H1 (cell line): ENCODE measurements at regions not wholly inside any gene's neighbourhood (a gene's known extent, or its start where the extent isn't known, plus 50 kb on each side); places are given as distances from the start of the nearest gene placed in this dataset.

ENCODE experiments used
- CTCF ChIA-PET: fragments of 300-600 bp; sonication (Branson Sonifier 250); formaldehyde crosslinking; loops from one replicate; lab custom pipeline; 2021; ENCODE audit not compliant: partially characterized antibody; lab: Charles Lee
- POLR2A ChIA-PET: fragments of 300-600 bp; sonication (Branson Sonifier 250); formaldehyde crosslinking; loops from one replicate; lab custom pipeline; 2021; ENCODE audit warnings: inconsistent platforms; ENCODE audit not compliant: partially characterized antibody; lab: Charles Lee
- DNase-seq, 2 experiments: peaks; one replicate each; pipeline versions ENCODE4 v3.0.0 to v3.0.0-alpha.2; 2010 to 2022; ENCODE audit warnings: low spot score in 2 of 2, low read depth in 1 of 2, mixed read lengths in 1 of 2
- FAIRE-seq: peaks from 2 replicates; lab custom pipeline; 2011; peaks lifted over from hg19 to GRCh38; lab: Jason Lieb, UNC
- H2AFZ ChIP-seq: 2 replicates; pipeline ENCODE4 v1.8.1; 2012; ENCODE audit warnings: low read length, inconsistent platforms
- H2AK5ac ChIP-seq: 2 replicates; pipeline ENCODE4 v1.6.1; 2013; ENCODE audit warnings: low read depth, low read length
- H2BK120ac ChIP-seq: replicated peaks from 2 replicates; pipeline ENCODE3; 2013; ENCODE audit warnings: low read depth, low read length, inconsistent platforms
- H2BK12ac ChIP-seq: 2 replicates; pipeline ENCODE4 v1.6.1; 2013; ENCODE audit warnings: low read depth, low read length
- H2BK15ac ChIP-seq: 2 replicates; pipeline ENCODE4 v1.6.1; 2013; ENCODE audit warnings: low read length
- H2BK20ac ChIP-seq: 2 replicates; pipeline ENCODE4 v1.6.1; 2013; ENCODE audit warnings: low read length
- H2BK5ac ChIP-seq: 2 replicates; pipeline ENCODE4 v1.6.1; 2013; ENCODE audit warnings: low read depth, low read length
- H3K14ac ChIP-seq: 2 replicates; pipeline ENCODE4 v1.6.1; 2013; ENCODE audit warnings: inconsistent platforms; ENCODE audit not compliant: insufficient read length
- H3K18ac ChIP-seq: 2 replicates; pipeline ENCODE4 v1.6.1; 2013; ENCODE audit warnings: low read length; ENCODE audit errors: extremely low read depth
- H3K23ac ChIP-seq: 2 replicates; pipeline ENCODE4 v1.6.1; 2013; ENCODE audit warnings: inconsistent platforms; ENCODE audit not compliant: insufficient read length
- H3K23me2 ChIP-seq: 2 replicates; pipeline ENCODE4 v1.6.1; 2013; ENCODE audit warnings: low read depth, low read length
- H3K27ac ChIP-seq: 2 replicates; pipeline ENCODE4 v1.6.1; 2011; ENCODE audit warnings: low read depth, low read length, inconsistent platforms
- H3K27me3 ChIP-seq, 4 experiments: replicated peaks in 1 of 4; 1 replicate in 1 of 4; 2 replicates in 3 of 4; pipeline versions ENCODE4 v1.6.1 to v1.8.1; 2011 to 2013; ENCODE audit warnings: low read length in 3 of 4, mild to moderate bottlenecking in 3 of 4, inconsistent platforms in 2 of 4, mixed read lengths in 2 of 4, moderate library complexity in 1 of 4; ENCODE audit not compliant: control insufficient read depth in 3 of 4, insufficient read depth in 3 of 4; ENCODE audit errors: extremely low read depth in 1 of 4
- H3K36me3 ChIP-seq, 4 experiments: 2 replicates each; pipeline versions ENCODE4 v1.6.1 to v1.8.1; 2011 to 2013; ENCODE audit warnings: mild to moderate bottlenecking in 4 of 4, low read length in 3 of 4, moderate library complexity in 2 of 4, control low read depth in 1 of 4, inconsistent platforms in 1 of 4; ENCODE audit not compliant: insufficient read depth in 4 of 4, control insufficient read depth in 2 of 4
- H3K4ac ChIP-seq: replicated peaks from 2 replicates; pipeline ENCODE3; 2013; ENCODE audit warnings: low read length, low read depth, mixed read lengths, inconsistent platforms; ENCODE audit not compliant: insufficient read length
- H3K4me1 ChIP-seq, 4 experiments: replicated peaks in 1 of 4; 1 replicate in 1 of 4; 2 replicates in 3 of 4; pipeline versions ENCODE4 v1.6.1 to v1.8.1; 2011 to 2013; ENCODE audit warnings: low read length in 3 of 4, inconsistent platforms in 2 of 4, mixed read lengths in 1 of 4; ENCODE audit not compliant: insufficient read depth in 4 of 4, control insufficient read depth in 3 of 4
- H3K4me2 ChIP-seq, 2 experiments: 2 replicates each; pipeline versions ENCODE4 v1.6.1 to v1.8.1; 2011 to 2013; ENCODE audit warnings: low read depth in 2 of 2, low read length in 2 of 2, control low read depth in 1 of 2, inconsistent platforms in 1 of 2, mild to moderate bottlenecking in 1 of 2; ENCODE audit not compliant: insufficient read depth in 1 of 2
- H3K4me3 ChIP-seq, 4 experiments: fragments of 200-600, 300-600 bp in 1 of 4; sonication (generic), shearing (Covaris generic), sonication (Bioruptor Twin) in 1 of 4; 2 replicates each; pipeline versions ENCODE4 v1.5.1 to v1.8.1; 2011 to 2016; ENCODE audit warnings: low read length in 4 of 4, low read depth in 3 of 4, control low read depth in 2 of 4, inconsistent platforms in 2 of 4, mild to moderate bottlenecking in 2 of 4, mixed read lengths in 1 of 4, moderate library complexity in 1 of 4; ENCODE audit not compliant: insufficient read depth in 2 of 4; ENCODE audit errors: extremely low read depth in 1 of 4
- H3K56ac ChIP-seq: replicated peaks from 2 replicates; pipeline ENCODE3; 2013; ENCODE audit warnings: low read depth, mild to moderate bottlenecking, mixed read lengths, low read length, inconsistent platforms; ENCODE audit not compliant: insufficient read length
- H3K79me1 ChIP-seq: 2 replicates; pipeline ENCODE4 v1.6.1; 2013; ENCODE audit warnings: low read depth, low read length, control low read depth
- H3K79me2 ChIP-seq, 2 experiments: 2 replicates each; pipeline versions ENCODE4 v1.6.1 to v1.8.1; 2012 to 2013; ENCODE audit warnings: low read length in 2 of 2, mild to moderate bottlenecking in 2 of 2, inconsistent platforms in 1 of 2; ENCODE audit not compliant: insufficient read depth in 2 of 2, control insufficient read depth in 1 of 2
- H3K9ac ChIP-seq, 4 experiments: replicated peaks in 1 of 4; 1 replicate in 1 of 4; 2 replicates in 3 of 4; pipeline versions ENCODE4 v1.6.1 to v1.8.1; 2011 to 2013; ENCODE audit warnings: low read depth in 3 of 4, low read length in 3 of 4, control low read depth in 2 of 4, mild to moderate bottlenecking in 2 of 4, moderate library complexity in 2 of 4, inconsistent platforms in 1 of 4; ENCODE audit errors: extremely low read depth in 1 of 4
- H3K9me3 ChIP-seq, 2 experiments: 2 replicates each; pipeline versions ENCODE4 v1.6.1 to v1.8.1; 2012 to 2013; ENCODE audit warnings: mild to moderate bottlenecking in 2 of 2, moderate library complexity in 2 of 2, control low read depth in 1 of 2, inconsistent platforms in 1 of 2, low read depth in 1 of 2, low read length in 1 of 2, mixed read lengths in 1 of 2; ENCODE audit not compliant: insufficient read depth in 2 of 2
- H4K20me1 ChIP-seq, 2 experiments: replicated peaks in 1 of 2; 2 replicates each; pipeline versions ENCODE3 to v1.8.1; 2011 to 2013; ENCODE audit warnings: inconsistent platforms in 2 of 2, low read length in 2 of 2, mild to moderate bottlenecking in 1 of 2; ENCODE audit not compliant: insufficient read depth in 2 of 2, control insufficient read depth in 1 of 2
- H4K5ac ChIP-seq: 2 replicates; pipeline ENCODE4 v1.6.1; 2013; ENCODE audit warnings: low read length, low read depth, mixed read lengths, inconsistent platforms; ENCODE audit not compliant: insufficient read length
- H4K8ac ChIP-seq: 2 replicates; pipeline ENCODE4 v1.8.0; 2013; ENCODE audit warnings: mild to moderate bottlenecking, moderate library complexity, low read length, inconsistent platforms; ENCODE audit not compliant: insufficient read depth; ENCODE audit errors: extremely low read depth
- H4K91ac ChIP-seq: replicated peaks from 2 replicates; pipeline ENCODE3; 2013; ENCODE audit warnings: low read length, mixed read lengths, inconsistent platforms; ENCODE audit not compliant: insufficient read length
- CTCF ChIP-seq, 3 experiments: IDR thresholded peaks; 1 replicate in 2 of 3; 2 replicates in 1 of 3; pipeline versions ENCODE4 v1.5.1 to v1.6.1; 2011; ENCODE audit warnings: low read length in 3 of 3, mild to moderate bottlenecking in 3 of 3, inconsistent platforms in 2 of 3, low read depth in 1 of 3, moderate library complexity in 1 of 3; ENCODE audit not compliant: insufficient read depth in 1 of 3; ENCODE audit errors: control extremely low read depth in 1 of 3
- TBP ChIP-seq: IDR thresholded peaks from 2 replicates; pipeline ENCODE4 v1.6.1; 2011; ENCODE audit warnings: low read depth, low read length, improper control_type of control experiment
- WGBS, 2 experiments: shearing (Covaris generic) in 1 of 2; methylation state at CpG; one replicate each; pipeline versions ENCODE4 v1.1.6 to v1.1.7; 2013 to 2015; ENCODE audit warnings: low lambda C conversion rate in 2 of 2, mixed read lengths in 2 of 2, inconsistent platforms in 1 of 2, low coverage in 1 of 2, missing lambda C conversion rate in 1 of 2; ENCODE audit not compliant: insufficient replicate concordance in 2 of 2, insufficient coverage in 1 of 2, insufficient read length in 1 of 2; ENCODE audit errors: extremely low coverage in 1 of 2, missing lambda C conversion rate in 1 of 2; 5-methylcytosine and 5-hydroxymethylcytosine counted together

GRCh38 chr20:24895431-24895830 is 53.6 kb upstream of the CST7 start:
- Histone ChIP-seq H3K14ac (no peak overlapping the region), H2BK15ac (no peak overlapping the region), H2BK120ac (no peak overlapping the region), H3K23ac (no peak overlapping the region), H3K36me3 (no peaks in the 10 kb centered on the region), H3K79me1 (no peaks in the 10 kb centered on the region), H3K23me2 (no peaks in the 10 kb centered on the region), H2BK20ac (no peak overlapping the region), H2BK5ac (no peak overlapping the region), H4K91ac (no peak overlapping the region), H4K8ac (no peak overlapping the region), H3K4me3 (no peak overlapping the region), H3K56ac (no peak overlapping the region), H3K4ac (no peak overlapping the region), H3K27ac (no peak overlapping the region), H3K9ac (no peak overlapping the region), H3K4me1 (no peaks in the 10 kb centered on the region), H3K18ac (no peak overlapping the region), H2AFZ (no peak overlapping the region), H3K9me3 (peaks cover 19 to 27% of the 10 kb centered on the region in 2 experiments; a peak in 3 of 4 replicates), H4K5ac (no peak overlapping the region), H3K79me2 (no peaks in the 10 kb centered on the region), H3K4me2 (no peak overlapping the region), H4K20me1 (no peaks in the 10 kb centered on the region), H3K27me3 (no peaks in the 10 kb centered on the region; a peak in 1 of 7 replicates), H2AK5ac (no peak overlapping the region), H2BK12ac (no peak overlapping the region)
- POLR2A ChIA-PET, result no interaction called here
- TF ChIP-seq CTCF (IDR thresholded peaks at IDR 0.05; ENCODE audit: control extremely low read depth in 1 of 3, insufficient read depth in 1 of 3, low read depth in 1 of 3, low read length in 3 of 3) (no peak), TBP (no peak)
- DNase-seq (no peak), FAIRE-seq (no peak)
- CTCF ChIA-PET, result no interaction called here
- WGBS, 2 experiments, result 81% methylated on average over 7 of the region's 7 CpGs; no CpG with 5 or more reads in 1 of the 2 experiments
